ENCODE measurements at regions not wholly inside any gene's neighbourhood (a gene's known extent, or its start where the extent isn't known, plus 50 kb on each side); places are given as distances from the start of the nearest gene placed in this dataset.

DNA sequence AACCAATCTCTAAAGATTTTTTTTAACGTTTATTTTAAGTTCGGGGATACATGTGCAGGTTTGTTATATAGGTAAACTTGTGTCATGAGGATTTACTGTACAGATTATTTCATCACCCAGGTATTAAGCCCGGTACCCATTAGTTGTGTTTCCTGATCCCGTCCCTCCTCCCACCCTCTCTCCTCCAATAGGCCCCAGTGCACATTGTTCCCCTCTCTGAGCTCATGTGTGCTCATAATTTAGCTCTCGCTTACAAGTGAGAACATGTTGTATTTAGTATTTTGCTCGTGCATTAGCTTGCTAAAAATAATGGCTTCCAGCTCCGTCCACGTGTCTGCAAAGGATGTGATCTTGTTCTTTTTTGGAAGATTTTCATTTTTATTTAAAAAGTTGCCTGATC lies 2309.4 kb upstream of the AGA start:
- H3K27ac ChIP-seq (ENCODE audit: insufficient read depth, low read length): no peak overlapping the region
- dilution Hi-C loops (cut with HindIII; ENCODE audit: low sequenced_read_pairs, unreplicated experiment) (no loop called here), intact Hi-C loops (cut with micrococcal nuclease) (no loop called here), in situ Hi-C loops (cut with MboI; ENCODE audit: low sequenced_read_pairs) (no loop called here)
- ATAC-seq (ENCODE audit: low read depth) (no peak), DNase-seq (no peak)
- no peak overlapping the region for H4K91ac ChIP-seq (ENCODE audit: insufficient read depth, low read depth, low read length)
- no peak overlapping the region for H4K8ac ChIP-seq (ENCODE audit: low read depth in 2 of 2, low read length in 2 of 2)
- WGBS, 2 experiments (ENCODE audit: extremely low coverage in 2 of 2, insufficient read length in 1 of 2): no CpG with 5 or more reads among the region's 8 CpGs
- TF ChIP-seq SMC3 (IDR thresholded peaks at IDR 0.05; ENCODE audit: low read depth, low read length) (no peak), RAD21 (IDR thresholded peaks at IDR 0.05; ENCODE audit: low read length) (no peak), NFE2L2 (IDR thresholded peaks at IDR 0.05; ENCODE audit: low read depth, low read length) (no peak), BHLHE40 (IDR thresholded peaks at IDR 0.05; ENCODE audit: low read depth, low read length) (no peak), RFX5 (IDR thresholded peaks at IDR 0.05; ENCODE audit: low read depth, low read length) (no peak), POLR2A (IDR thresholded peaks at IDR 0.05; ENCODE audit: low read depth, low read length) (no peak), CEBPB (IDR thresholded peaks at IDR 0.05; ENCODE audit: low read depth, low read length) (no peak), FOS (IDR thresholded peaks at IDR 0.05; ENCODE audit: low read depth, low read length) (no peak), RCOR1 (IDR thresholded peaks at IDR 0.05; ENCODE audit: insufficient replicate concordance, low read length) (no peak), MXI1 (IDR thresholded peaks at IDR 0.05; ENCODE audit: borderline replicate concordance, low read depth, low read length) (no peak), ELK1 (IDR thresholded peaks at IDR 0.05; ENCODE audit: borderline replicate concordance, low read depth, low read length) (no peak)
- TF ChIP-seq, protein P1, sequence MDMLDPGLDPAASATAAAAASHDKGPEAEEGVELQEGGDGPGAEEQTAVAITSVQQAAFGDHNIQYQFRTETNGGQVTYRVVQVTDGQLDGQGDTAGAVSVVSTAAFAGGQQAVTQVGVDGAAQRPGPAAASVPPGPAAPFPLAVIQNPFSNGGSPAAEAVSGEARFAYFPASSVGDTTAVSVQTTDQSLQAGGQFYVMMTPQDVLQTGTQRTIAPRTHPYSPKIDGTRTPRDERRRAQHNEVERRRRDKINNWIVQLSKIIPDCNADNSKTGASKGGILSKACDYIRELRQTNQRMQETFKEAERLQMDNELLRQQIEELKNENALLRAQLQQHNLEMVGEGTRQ (IDR thresholded peaks at IDR 0.05; ENCODE audit: low read depth, low read length): no peak
- no peak overlapping the region for H3K4ac ChIP-seq (ENCODE audit: low read depth, low read length)
- no peaks in the 10 kb centered on the region for H3K27me3 ChIP-seq (ENCODE audit: control insufficient read depth, insufficient read depth, low read length)
- no peak overlapping the region for H3K14ac ChIP-seq (replicated peaks; ENCODE audit: low read depth, low read length)
- ChIA-PET POLR2A (ENCODE audit: unreplicated experiment) (interaction anchor here (0.7 kb wide), 1 partner anchor 42 kb away, joined by 3 read pairs; no protein-coding TSS in a partner anchor), CTCF (no interaction called here)
- H4K20me1 ChIP-seq (ENCODE audit: insufficient read depth, low read length): no peaks in the 10 kb centered on the region
- H2BK15ac ChIP-seq (ENCODE audit: low read depth, low read length): no peak overlapping the region
- no peak overlapping the region for H2AK5ac ChIP-seq (ENCODE audit: low read depth, low read length)
- H3K56ac ChIP-seq (ENCODE audit: extremely low read depth, insufficient read depth, low read length): no peak overlapping the region
- no TSS peak for BruUV-seq (replicated peaks)
- no peak overlapping the region for H3K23ac ChIP-seq (ENCODE audit: low read depth, low read length)
- H2AFZ ChIP-seq (replicated peaks; ENCODE audit: low read length, poor library complexity): no peak overlapping the region
- no peak overlapping the region for H3K4me3 ChIP-seq (ENCODE audit: insufficient read depth, low read depth, low read length)
- H2BK120ac ChIP-seq (ENCODE audit: low read depth, low read length): no peak overlapping the region
- no peak overlapping the region for H2BK20ac ChIP-seq (ENCODE audit: low read depth, low read length)
- no peak overlapping the region for H3K9ac ChIP-seq (ENCODE audit: low read depth, low read length)
- no peaks in the 10 kb centered on the region for H3K9me1 ChIP-seq (ENCODE audit: insufficient read depth, low read length)
- H3K9me3 ChIP-seq (ENCODE audit: control insufficient read depth, insufficient read depth, low read length): no peaks in the 10 kb centered on the region
- H3K36me3 ChIP-seq (ENCODE audit: control insufficient read depth, insufficient read depth, low read length): no peaks in the 10 kb centered on the region
- no peak overlapping the region for H3K4me2 ChIP-seq (ENCODE audit: low read depth, low read length)
- no peak overlapping the region for H3K18ac ChIP-seq (ENCODE audit: low read depth, low read length)
- H4K5ac ChIP-seq (ENCODE audit: low read depth, low read length): no peak overlapping the region
- H3K4me1 ChIP-seq (ENCODE audit: control insufficient read depth, insufficient read depth, low read length): no peaks in the 10 kb centered on the region
- H3K79me1 ChIP-seq (ENCODE audit: low read depth in 1 of 2, low read length in 2 of 2): no peaks in the 10 kb centered on the region
- H2AK9ac ChIP-seq (replicated peaks; ENCODE audit: low read depth, low read length, poor library complexity): no peak overlapping the region
- H2BK5ac ChIP-seq (ENCODE audit: low read depth, low read length, poor library complexity, severe bottlenecking): no peak overlapping the region

Data from IMR-90 (cell line).